ENCODE measurements at regions not wholly inside any gene's neighbourhood (a gene's known extent, or its start where the extent isn't known, plus 50 kb on each side); places are given as distances from the start of the nearest gene placed in this dataset.

DNA sequence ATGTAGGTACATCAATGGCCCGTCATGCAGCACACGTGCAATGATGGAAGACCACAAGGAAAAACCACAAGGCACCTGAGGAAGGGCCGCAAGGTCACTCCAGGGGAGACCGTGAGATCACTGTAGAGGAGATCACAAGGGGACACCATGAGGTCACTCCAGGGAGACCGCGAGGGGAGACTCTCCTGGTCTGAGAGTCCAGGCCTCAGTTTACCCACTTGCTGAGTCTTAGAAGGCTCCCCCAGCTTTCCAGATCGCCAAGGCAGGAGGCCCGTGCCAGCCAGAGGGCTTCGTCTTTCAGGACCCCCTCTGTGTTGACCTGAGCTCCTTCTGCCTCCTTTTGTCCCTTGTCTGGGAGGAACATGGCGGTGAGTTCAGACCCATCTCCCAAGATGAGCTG is 232.2 kb downstream of the ERMARD start:
- Histone ChIP-seq H2AFZ (no peak overlapping the region), H3K9me2 (ENCODE audit: insufficient read depth) (no peaks in the 10 kb centered on the region), H3K27ac (ENCODE audit: low read depth) (no peak overlapping the region), H3K79me2 (replicated peaks; ENCODE audit: insufficient read depth) (no peaks in the 10 kb centered on the region), H3K4me3 (no peak overlapping the region), H3K27me3 (ENCODE audit: insufficient read depth) (no peaks in the 10 kb centered on the region), H3K36me3 (ENCODE audit: insufficient read depth) (no peaks in the 10 kb centered on the region), H3F3A (replicated peaks; ENCODE audit: low read depth) (no peaks in the 10 kb centered on the region), H3K4me2 (no peak overlapping the region), H3K4me1 (ENCODE audit: insufficient read depth) (no peaks in the 10 kb centered on the region), H4K20me1 (replicated peaks; ENCODE audit: insufficient read depth) (no peaks in the 10 kb centered on the region)
- DNase-seq (ENCODE audit: low spot score) = no peak
- Mint-ChIP-seq H3K27me3 (ENCODE audit: insufficient read depth, low read depth, poor library complexity) (no peaks in the 10 kb centered on the region), H3K4me1 (peaks cover 3% of the 10 kb centered on the region; the same call in 1 of the 3 replicates), H3K9me3 (peaks cover 3% of the 10 kb centered on the region; the same call in 1 of the 3 replicates), H3K4me3 (no peak overlapping the region), H3K27ac (no peak overlapping the region), H3K36me3 (ENCODE audit: low read depth) (no peaks in the 10 kb centered on the region)
- no peak for ATAC-seq
- TF ChIP-seq JUNB (IDR thresholded peaks at IDR 0.05; ENCODE audit: unreplicated experiment) (no peak), STAT1 (IDR thresholded peaks at IDR 0.05; ENCODE audit: unreplicated experiment) (no peak), CREB1 (CRISPR knock-in tag; IDR thresholded peaks at IDR 0.05; ENCODE audit: low read depth) (no peak), EZH2phosphoT487 (IDR thresholded peaks at IDR 0.05; ENCODE audit: unreplicated experiment) (no peak), ZNF331 (CRISPR knock-in tag; IDR thresholded peaks at IDR 0.05; ENCODE audit: low read depth) (no peak), NANOG (IDR thresholded peaks at IDR 0.05; ENCODE audit: borderline replicate concordance) (no peak), EZH2 (IDR thresholded peaks at IDR 0.05; ENCODE audit: low read depth, unreplicated experiment) (no peak), POLR2AphosphoS5 (IDR thresholded peaks at IDR 0.05; ENCODE audit: low read depth) (no peak), ZNF114 (CRISPR knock-in tag; IDR thresholded peaks at IDR 0.05) (no peak)
- TF ChIP-seq, protein P1, sequence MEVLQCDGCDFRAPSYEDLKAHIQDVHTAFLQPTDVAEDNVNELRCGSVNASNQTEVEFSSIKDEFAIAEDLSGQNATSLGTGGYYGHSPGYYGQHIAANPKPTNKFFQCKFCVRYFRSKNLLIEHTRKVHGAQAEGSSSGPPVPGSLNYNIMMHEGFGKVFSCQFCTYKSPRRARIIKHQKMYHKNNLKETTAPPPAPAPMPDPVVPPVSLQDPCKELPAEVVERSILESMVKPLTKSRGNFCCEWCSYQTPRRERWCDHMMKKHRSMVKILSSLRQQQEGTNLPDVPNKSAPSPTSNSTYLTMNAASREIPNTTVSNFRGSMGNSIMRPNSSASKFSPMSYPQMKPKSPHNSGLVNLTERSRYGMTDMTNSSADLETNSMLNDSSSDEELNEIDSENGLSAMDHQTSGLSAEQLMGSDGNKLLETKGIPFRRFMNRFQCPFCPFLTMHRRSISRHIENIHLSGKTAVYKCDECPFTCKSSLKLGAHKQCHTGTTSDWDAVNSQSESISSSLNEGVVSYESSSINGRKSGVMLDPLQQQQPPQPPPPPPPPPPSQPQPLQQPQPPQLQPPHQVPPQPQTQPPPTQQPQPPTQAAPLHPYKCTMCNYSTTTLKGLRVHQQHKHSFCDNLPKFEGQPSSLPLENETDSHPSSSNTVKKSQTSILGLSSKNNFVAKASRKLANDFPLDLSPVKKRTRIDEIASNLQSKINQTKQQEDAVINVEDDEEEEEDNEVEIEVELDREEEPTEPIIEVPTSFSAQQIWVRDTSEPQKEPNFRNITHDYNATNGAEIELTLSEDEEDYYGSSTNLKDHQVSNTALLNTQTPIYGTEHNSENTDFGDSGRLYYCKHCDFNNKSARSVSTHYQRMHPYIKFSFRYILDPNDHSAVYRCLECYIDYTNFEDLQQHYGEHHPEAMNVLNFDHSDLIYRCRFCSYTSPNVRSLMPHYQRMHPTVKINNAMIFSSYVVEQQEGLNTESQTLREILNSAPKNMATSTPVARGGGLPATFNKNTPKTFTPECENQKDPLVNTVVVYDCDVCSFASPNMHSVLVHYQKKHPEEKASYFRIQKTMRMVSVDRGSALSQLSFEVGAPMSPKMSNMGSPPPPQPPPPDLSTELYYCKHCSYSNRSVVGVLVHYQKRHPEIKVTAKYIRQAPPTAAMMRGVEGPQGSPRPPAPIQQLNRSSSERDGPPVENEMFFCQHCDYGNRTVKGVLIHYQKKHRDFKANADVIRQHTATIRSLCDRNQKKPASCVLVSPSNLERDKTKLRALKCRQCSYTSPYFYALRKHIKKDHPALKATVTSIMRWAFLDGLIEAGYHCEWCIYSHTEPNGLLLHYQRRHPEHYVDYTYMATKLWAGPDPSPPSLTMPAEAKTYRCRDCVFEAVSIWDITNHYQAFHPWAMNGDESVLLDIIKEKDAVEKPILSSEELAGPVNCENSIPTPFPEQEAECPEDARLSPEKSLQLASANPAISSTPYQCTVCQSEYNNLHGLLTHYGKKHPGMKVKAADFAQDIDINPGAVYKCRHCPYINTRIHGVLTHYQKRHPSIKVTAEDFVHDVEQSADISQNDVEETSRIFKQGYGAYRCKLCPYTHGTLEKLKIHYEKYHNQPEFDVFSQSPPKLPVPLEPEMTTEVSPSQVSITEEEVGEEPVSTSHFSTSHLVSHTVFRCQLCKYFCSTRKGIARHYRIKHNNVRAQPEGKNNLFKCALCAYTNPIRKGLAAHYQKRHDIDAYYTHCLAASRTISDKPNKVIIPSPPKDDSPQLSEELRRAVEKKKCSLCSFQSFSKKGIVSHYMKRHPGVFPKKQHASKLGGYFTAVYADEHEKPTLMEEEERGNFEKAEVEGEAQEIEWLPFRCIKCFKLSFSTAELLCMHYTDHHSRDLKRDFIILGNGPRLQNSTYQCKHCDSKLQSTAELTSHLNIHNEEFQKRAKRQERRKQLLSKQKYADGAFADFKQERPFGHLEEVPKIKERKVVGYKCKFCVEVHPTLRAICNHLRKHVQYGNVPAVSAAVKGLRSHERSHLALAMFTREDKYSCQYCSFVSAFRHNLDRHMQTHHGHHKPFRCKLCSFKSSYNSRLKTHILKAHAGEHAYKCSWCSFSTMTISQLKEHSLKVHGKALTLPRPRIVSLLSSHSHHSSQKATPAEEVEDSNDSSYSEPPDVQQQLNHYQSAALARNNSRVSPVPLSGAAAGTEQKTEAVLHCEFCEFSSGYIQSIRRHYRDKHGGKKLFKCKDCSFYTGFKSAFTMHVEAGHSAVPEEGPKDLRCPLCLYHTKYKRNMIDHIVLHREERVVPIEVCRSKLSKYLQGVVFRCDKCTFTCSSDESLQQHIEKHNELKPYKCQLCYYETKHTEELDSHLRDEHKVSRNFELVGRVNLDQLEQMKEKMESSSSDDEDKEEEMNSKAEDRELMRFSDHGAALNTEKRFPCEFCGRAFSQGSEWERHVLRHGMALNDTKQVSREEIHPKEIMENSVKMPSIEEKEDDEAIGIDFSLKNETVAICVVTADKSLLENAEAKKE (CRISPR knock-in tag; IDR thresholded peaks at IDR 0.05) = no peak
- TF ChIP-seq, protein P2, sequence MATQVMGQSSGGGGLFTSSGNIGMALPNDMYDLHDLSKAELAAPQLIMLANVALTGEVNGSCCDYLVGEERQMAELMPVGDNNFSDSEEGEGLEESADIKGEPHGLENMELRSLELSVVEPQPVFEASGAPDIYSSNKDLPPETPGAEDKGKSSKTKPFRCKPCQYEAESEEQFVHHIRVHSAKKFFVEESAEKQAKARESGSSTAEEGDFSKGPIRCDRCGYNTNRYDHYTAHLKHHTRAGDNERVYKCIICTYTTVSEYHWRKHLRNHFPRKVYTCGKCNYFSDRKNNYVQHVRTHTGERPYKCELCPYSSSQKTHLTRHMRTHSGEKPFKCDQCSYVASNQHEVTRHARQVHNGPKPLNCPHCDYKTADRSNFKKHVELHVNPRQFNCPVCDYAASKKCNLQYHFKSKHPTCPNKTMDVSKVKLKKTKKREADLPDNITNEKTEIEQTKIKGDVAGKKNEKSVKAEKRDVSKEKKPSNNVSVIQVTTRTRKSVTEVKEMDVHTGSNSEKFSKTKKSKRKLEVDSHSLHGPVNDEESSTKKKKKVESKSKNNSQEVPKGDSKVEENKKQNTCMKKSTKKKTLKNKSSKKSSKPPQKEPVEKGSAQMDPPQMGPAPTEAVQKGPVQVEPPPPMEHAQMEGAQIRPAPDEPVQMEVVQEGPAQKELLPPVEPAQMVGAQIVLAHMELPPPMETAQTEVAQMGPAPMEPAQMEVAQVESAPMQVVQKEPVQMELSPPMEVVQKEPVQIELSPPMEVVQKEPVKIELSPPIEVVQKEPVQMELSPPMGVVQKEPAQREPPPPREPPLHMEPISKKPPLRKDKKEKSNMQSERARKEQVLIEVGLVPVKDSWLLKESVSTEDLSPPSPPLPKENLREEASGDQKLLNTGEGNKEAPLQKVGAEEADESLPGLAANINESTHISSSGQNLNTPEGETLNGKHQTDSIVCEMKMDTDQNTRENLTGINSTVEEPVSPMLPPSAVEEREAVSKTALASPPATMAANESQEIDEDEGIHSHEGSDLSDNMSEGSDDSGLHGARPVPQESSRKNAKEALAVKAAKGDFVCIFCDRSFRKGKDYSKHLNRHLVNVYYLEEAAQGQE (IDR thresholded peaks at IDR 0.05; ENCODE audit: unreplicated experiment) = no peak
- TF ChIP-seq, protein P3, sequence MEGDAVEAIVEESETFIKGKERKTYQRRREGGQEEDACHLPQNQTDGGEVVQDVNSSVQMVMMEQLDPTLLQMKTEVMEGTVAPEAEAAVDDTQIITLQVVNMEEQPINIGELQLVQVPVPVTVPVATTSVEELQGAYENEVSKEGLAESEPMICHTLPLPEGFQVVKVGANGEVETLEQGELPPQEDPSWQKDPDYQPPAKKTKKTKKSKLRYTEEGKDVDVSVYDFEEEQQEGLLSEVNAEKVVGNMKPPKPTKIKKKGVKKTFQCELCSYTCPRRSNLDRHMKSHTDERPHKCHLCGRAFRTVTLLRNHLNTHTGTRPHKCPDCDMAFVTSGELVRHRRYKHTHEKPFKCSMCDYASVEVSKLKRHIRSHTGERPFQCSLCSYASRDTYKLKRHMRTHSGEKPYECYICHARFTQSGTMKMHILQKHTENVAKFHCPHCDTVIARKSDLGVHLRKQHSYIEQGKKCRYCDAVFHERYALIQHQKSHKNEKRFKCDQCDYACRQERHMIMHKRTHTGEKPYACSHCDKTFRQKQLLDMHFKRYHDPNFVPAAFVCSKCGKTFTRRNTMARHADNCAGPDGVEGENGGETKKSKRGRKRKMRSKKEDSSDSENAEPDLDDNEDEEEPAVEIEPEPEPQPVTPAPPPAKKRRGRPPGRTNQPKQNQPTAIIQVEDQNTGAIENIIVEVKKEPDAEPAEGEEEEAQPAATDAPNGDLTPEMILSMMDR (conservative IDR thresholded peaks at IDR 0.05; ENCODE audit: low read depth in 2 of 2) = no peak
- TF ChIP-seq, protein P4, sequence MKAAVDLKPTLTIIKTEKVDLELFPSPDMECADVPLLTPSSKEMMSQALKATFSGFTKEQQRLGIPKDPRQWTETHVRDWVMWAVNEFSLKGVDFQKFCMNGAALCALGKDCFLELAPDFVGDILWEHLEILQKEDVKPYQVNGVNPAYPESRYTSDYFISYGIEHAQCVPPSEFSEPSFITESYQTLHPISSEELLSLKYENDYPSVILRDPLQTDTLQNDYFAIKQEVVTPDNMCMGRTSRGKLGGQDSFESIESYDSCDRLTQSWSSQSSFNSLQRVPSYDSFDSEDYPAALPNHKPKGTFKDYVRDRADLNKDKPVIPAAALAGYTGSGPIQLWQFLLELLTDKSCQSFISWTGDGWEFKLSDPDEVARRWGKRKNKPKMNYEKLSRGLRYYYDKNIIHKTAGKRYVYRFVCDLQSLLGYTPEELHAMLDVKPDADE (IDR thresholded peaks at IDR 0.05) = no peak

Data from GM23338 (cell line).